H9 (cell line): ENCODE measurements at regions not wholly inside any gene's neighbourhood (a gene's known extent, or its start where the extent isn't known, plus 50 kb on each side); places are given as distances from the start of the nearest gene placed in this dataset.

Experiments used
- DNase-seq: peaks from one replicate; pipeline ENCODE4 v3.0.0-alpha.2; 2017
- H2AFZ ChIP-seq: one replicate; pipeline ENCODE4 v1.6.1; 2013; ENCODE audit warnings: mild to moderate bottlenecking, low read length, control low read depth, moderate library complexity
- H2AK5ac ChIP-seq: 2 replicates; pipeline ENCODE4 v1.6.1; 2013; ENCODE audit warnings: low read length, control low read depth, mixed read lengths; ENCODE audit not compliant: insufficient read length
- H2BK120ac ChIP-seq: one replicate; pipeline ENCODE4 v1.6.1; 2013; ENCODE audit warnings: low read depth, mild to moderate bottlenecking, low read length, control low read depth, inconsistent platforms; ENCODE audit not compliant: poor library complexity, severe bottlenecking
- H2BK12ac ChIP-seq: 2 replicates; pipeline ENCODE4 v1.6.1; 2013; ENCODE audit warnings: low read length, control low read depth, mixed read lengths, low read depth; ENCODE audit not compliant: insufficient read length
- H2BK15ac ChIP-seq: 2 replicates; pipeline ENCODE4 v1.6.1; 2013; ENCODE audit warnings: low read depth, low read length, control low read depth
- H2BK20ac ChIP-seq: one replicate; pipeline ENCODE4 v1.6.1; 2013; ENCODE audit warnings: low read depth, mild to moderate bottlenecking, low read length, control low read depth, inconsistent platforms; ENCODE audit not compliant: poor library complexity, severe bottlenecking
- H2BK5ac ChIP-seq: 2 replicates; pipeline ENCODE4 v1.6.1; 2013; ENCODE audit warnings: low read length, control low read depth, mixed read lengths; ENCODE audit not compliant: insufficient read length
- H3K14ac ChIP-seq: 2 replicates; pipeline ENCODE4 v1.6.1; 2013; ENCODE audit warnings: low read length, control low read depth; ENCODE audit not compliant: insufficient read depth
- H3K18ac ChIP-seq: 2 replicates; pipeline ENCODE4 v1.6.1; 2013; ENCODE audit warnings: low read depth, mild to moderate bottlenecking, mixed read lengths, low read length, control low read depth; ENCODE audit not compliant: insufficient read length
- H3K23ac ChIP-seq: 2 replicates; pipeline ENCODE4 v1.6.1; 2013; ENCODE audit warnings: low read length, control low read depth, mixed read lengths, low read depth; ENCODE audit not compliant: insufficient read length
- H3K23me2 ChIP-seq: 2 replicates; pipeline ENCODE4 v1.6.1; 2013; ENCODE audit warnings: low read depth, mild to moderate bottlenecking, mixed read lengths, low read length, control low read depth; ENCODE audit not compliant: insufficient read length, poor library complexity, severe bottlenecking
- H3K27ac ChIP-seq: 2 replicates; pipeline ENCODE4 v1.5.1; 2013; ENCODE audit warnings: low read length, control low read depth, mixed read lengths, low read depth; ENCODE audit not compliant: insufficient read length
- H3K27me3 ChIP-seq: 2 replicates; pipeline ENCODE4 v1.6.1; 2013; ENCODE audit warnings: low read length, control low read depth, inconsistent platforms; ENCODE audit not compliant: insufficient read depth
- H3K4ac ChIP-seq: 2 replicates; pipeline ENCODE4 v1.6.1; 2013; ENCODE audit warnings: low read depth, mild to moderate bottlenecking, control low read depth, inconsistent platforms, low read length, moderate library complexity
- H3K4me1 ChIP-seq: 2 replicates; pipeline ENCODE4 v1.6.1; 2013; ENCODE audit warnings: low read length, control low read depth, inconsistent platforms; ENCODE audit not compliant: insufficient read depth
- H3K4me2 ChIP-seq: 2 replicates; pipeline ENCODE4 v1.6.1; 2013; ENCODE audit warnings: low read length, control low read depth, mixed read lengths; ENCODE audit not compliant: insufficient read length, insufficient read depth
- H3K56ac ChIP-seq: 2 replicates; pipeline ENCODE4 v1.6.1; 2013; ENCODE audit warnings: low read depth, mild to moderate bottlenecking, mixed read lengths, low read length, control low read depth; ENCODE audit not compliant: insufficient read length
- H3K79me1 ChIP-seq: 2 replicates; pipeline ENCODE4 v1.6.1; 2013; ENCODE audit warnings: low read depth, mild to moderate bottlenecking, moderate library complexity, low read length, control low read depth, inconsistent platforms; ENCODE audit not compliant: insufficient read depth, poor library complexity, severe bottlenecking
- H3K79me2 ChIP-seq: 2 replicates; pipeline ENCODE4 v1.6.1; 2013; ENCODE audit warnings: low read length, control low read depth, inconsistent platforms; ENCODE audit not compliant: insufficient read depth
- H3K9ac ChIP-seq: 2 replicates; pipeline ENCODE4 v1.6.1; 2013; ENCODE audit warnings: low read length, control low read depth, mixed read lengths; ENCODE audit not compliant: insufficient read length; ENCODE audit errors: extremely low read depth
- H3K9me3 ChIP-seq: one replicate; pipeline ENCODE4 v1.6.1; 2013; ENCODE audit warnings: low read depth, low read length, inconsistent platforms; ENCODE audit not compliant: control insufficient read depth
- H3T11ph ChIP-seq: one replicate; pipeline ENCODE4 v1.6.1; 2013; ENCODE audit warnings: mild to moderate bottlenecking, low read length, control low read depth, inconsistent platforms
- H4K20me1 ChIP-seq: one replicate; pipeline ENCODE4 v1.6.1; 2013; ENCODE audit not compliant: control insufficient read depth, insufficient read length, insufficient read depth
- H4K5ac ChIP-seq: 2 replicates; pipeline ENCODE4 v1.6.1; 2013; ENCODE audit warnings: low read depth, mild to moderate bottlenecking, mixed read lengths, low read length, control low read depth; ENCODE audit not compliant: insufficient read length
- H4K8ac ChIP-seq: replicated peaks from 2 replicates; pipeline ENCODE4 v1.6.1; 2013; ENCODE audit warnings: low read length, control low read depth, mixed read lengths, low read depth; ENCODE audit not compliant: insufficient read length
- H4K91ac ChIP-seq: 2 replicates; pipeline ENCODE4 v1.6.1; 2013; ENCODE audit warnings: low read depth, mild to moderate bottlenecking, moderate library complexity, mixed read lengths, low read length, control low read depth; ENCODE audit not compliant: insufficient read length
- H3K27ac Mint-ChIP-seq, 3 experiments: 2 replicates in 2 of 3; 3 replicates in 1 of 3; pipeline ENCODE4 v1.8.0; 2020 to 2021; ENCODE audit warnings: mixed read lengths in 3 of 3, mild to moderate bottlenecking in 1 of 3, moderate library complexity in 1 of 3
- H3K27me3 Mint-ChIP-seq: 2 replicates; pipeline ENCODE4 v1.8.0; 2021; ENCODE audit warnings: low read depth, mild to moderate bottlenecking, moderate library complexity, mixed read lengths
- H3K36me3 Mint-ChIP-seq, 3 experiments: 2 replicates in 2 of 3; 3 replicates in 1 of 3; pipeline ENCODE4 v1.8.0; 2020 to 2021; ENCODE audit warnings: low read depth in 3 of 3, mixed read lengths in 3 of 3; ENCODE audit not compliant: insufficient read depth in 1 of 3
- H3K4me1 Mint-ChIP-seq, 2 experiments: 2 replicates each; pipeline ENCODE4 v1.8.0; 2020; ENCODE audit warnings: mixed read lengths in 2 of 2
- H3K4me3 Mint-ChIP-seq, 2 experiments: 2 replicates in 1 of 2; 3 replicates in 1 of 2; pipeline ENCODE4 v1.8.0; 2020 to 2021; ENCODE audit warnings: mild to moderate bottlenecking in 2 of 2, mixed read lengths in 2 of 2, moderate library complexity in 1 of 2
- H3K9me3 Mint-ChIP-seq, 2 experiments: 2 replicates in 1 of 2; 3 replicates in 1 of 2; pipeline ENCODE4 v1.8.0; 2020; ENCODE audit warnings: mild to moderate bottlenecking in 2 of 2, mixed read lengths in 2 of 2, moderate library complexity in 1 of 2
- CTCF ChIP-seq: fragments of 200-600 bp; sonication (generic); conservative IDR thresholded peaks from 3 replicates; pipeline ENCODE4 v1.8.0; 2021; ENCODE audit warnings: antibody characterized with exemption, mild to moderate bottlenecking
- WGBS: extraction: QIAGEN DNeasy Blood & Tissue Kit; methylation state at CpG from one replicate; pipeline ENCODE4 v1.1.7; 2013; ENCODE audit warnings: missing lambda C conversion rate, low lambda C conversion rate, mixed read lengths; ENCODE audit not compliant: insufficient read length; ENCODE audit errors: extremely low coverage; 5-methylcytosine and 5-hydroxymethylcytosine counted together

GRCh38 chr18:77944533-77944932, 694.9 kb downstream of the GALR1 start:
- no peak overlapping the region for H2BK20ac ChIP-seq
- H4K5ac ChIP-seq: no peak overlapping the region
- H2BK120ac ChIP-seq: no peak overlapping the region
- H3T11ph ChIP-seq: no peak overlapping the region
- H4K8ac ChIP-seq: no peak overlapping the region
- H3K27me3 Mint-ChIP-seq: no peaks in the 10 kb centered on the region; the same call in 1 of the 2 replicates
- no peaks in the 10 kb centered on the region for H3K27me3 ChIP-seq
- no peaks in the 10 kb centered on the region for H4K20me1 ChIP-seq
- no peak overlapping the region for H3K27ac Mint-ChIP-seq
- no peak overlapping the region for H3K56ac ChIP-seq
- H3K4me3 Mint-ChIP-seq: no peak overlapping the region
- H3K9ac ChIP-seq: no peak overlapping the region
- TF ChIP-seq CTCF: no peak
- no peaks in the 10 kb centered on the region for H3K9me3 ChIP-seq
- H2BK12ac ChIP-seq: no peak overlapping the region
- H3K14ac ChIP-seq: no peak overlapping the region
- no peak for DNase-seq
- no peaks in the 10 kb centered on the region for H3K23me2 ChIP-seq
- WGBS: no CpG with 5 or more reads among the region's 7 CpGs
- no peak overlapping the region for H2BK5ac ChIP-seq
- no peak overlapping the region for H2BK15ac ChIP-seq
- no peaks in the 10 kb centered on the region for H3K36me3 Mint-ChIP-seq
- H4K91ac ChIP-seq: no peak overlapping the region
- H2AFZ ChIP-seq: no peak overlapping the region
- H3K4me2 ChIP-seq: no peak overlapping the region
- no peak overlapping the region for H3K18ac ChIP-seq
- H3K9me3 Mint-ChIP-seq: no peaks in the 10 kb centered on the region
- H3K79me2 ChIP-seq: no peaks in the 10 kb centered on the region
- no peak overlapping the region for H3K4ac ChIP-seq
- no peaks in the 10 kb centered on the region for H3K4me1 Mint-ChIP-seq
- H3K79me1 ChIP-seq: no peaks in the 10 kb centered on the region
- no peak overlapping the region for H3K27ac ChIP-seq
- no peak overlapping the region for H2AK5ac ChIP-seq
- H3K23ac ChIP-seq: no peak overlapping the region
- H3K4me1 ChIP-seq: no peaks in the 10 kb centered on the region
